H1 (cell line): ENCODE measurements at regions not wholly inside any gene's neighbourhood (a gene's known extent, or its start where the extent isn't known, plus 50 kb on each side); places are given as distances from the start of the nearest gene placed in this dataset.

ENCODE experiments used
- CTCF ChIA-PET: fragments of 300-600 bp; sonication (Branson Sonifier 250); formaldehyde crosslinking; loops from one replicate; lab custom pipeline; 2021; ENCODE audit not compliant: partially characterized antibody; lab: Charles Lee
- POLR2A ChIA-PET: fragments of 300-600 bp; sonication (Branson Sonifier 250); formaldehyde crosslinking; loops from one replicate; lab custom pipeline; 2021; ENCODE audit warnings: inconsistent platforms; ENCODE audit not compliant: partially characterized antibody; lab: Charles Lee
- DNase-seq, 2 experiments: peaks; one replicate each; pipeline versions ENCODE4 v3.0.0 to v3.0.0-alpha.2; 2010 to 2022; ENCODE audit warnings: low spot score in 2 of 2, low read depth in 1 of 2, mixed read lengths in 1 of 2
- FAIRE-seq: peaks from 2 replicates; lab custom pipeline; 2011; peaks lifted over from hg19 to GRCh38; lab: Jason Lieb, UNC
- H2AFZ ChIP-seq: 2 replicates; pipeline ENCODE4 v1.8.1; 2012; ENCODE audit warnings: low read length, inconsistent platforms
- H2AK5ac ChIP-seq: 2 replicates; pipeline ENCODE4 v1.6.1; 2013; ENCODE audit warnings: low read depth, low read length
- H2BK120ac ChIP-seq: replicated peaks from 2 replicates; pipeline ENCODE3; 2013; ENCODE audit warnings: low read depth, low read length, inconsistent platforms
- H2BK12ac ChIP-seq: 2 replicates; pipeline ENCODE4 v1.6.1; 2013; ENCODE audit warnings: low read depth, low read length
- H2BK15ac ChIP-seq: 2 replicates; pipeline ENCODE4 v1.6.1; 2013; ENCODE audit warnings: low read length
- H2BK20ac ChIP-seq: 2 replicates; pipeline ENCODE4 v1.6.1; 2013; ENCODE audit warnings: low read length
- H2BK5ac ChIP-seq: 2 replicates; pipeline ENCODE4 v1.6.1; 2013; ENCODE audit warnings: low read depth, low read length
- H3K14ac ChIP-seq: 2 replicates; pipeline ENCODE4 v1.6.1; 2013; ENCODE audit warnings: inconsistent platforms; ENCODE audit not compliant: insufficient read length
- H3K18ac ChIP-seq: 2 replicates; pipeline ENCODE4 v1.6.1; 2013; ENCODE audit warnings: low read length; ENCODE audit errors: extremely low read depth
- H3K23ac ChIP-seq: 2 replicates; pipeline ENCODE4 v1.6.1; 2013; ENCODE audit warnings: inconsistent platforms; ENCODE audit not compliant: insufficient read length
- H3K23me2 ChIP-seq: 2 replicates; pipeline ENCODE4 v1.6.1; 2013; ENCODE audit warnings: low read depth, low read length
- H3K27ac ChIP-seq: 2 replicates; pipeline ENCODE4 v1.6.1; 2011; ENCODE audit warnings: low read depth, low read length, inconsistent platforms
- H3K27me3 ChIP-seq, 4 experiments: replicated peaks in 1 of 4; 1 replicate in 1 of 4; 2 replicates in 3 of 4; pipeline versions ENCODE4 v1.6.1 to v1.8.1; 2011 to 2013; ENCODE audit warnings: low read length in 3 of 4, mild to moderate bottlenecking in 3 of 4, inconsistent platforms in 2 of 4, mixed read lengths in 2 of 4, moderate library complexity in 1 of 4; ENCODE audit not compliant: control insufficient read depth in 3 of 4, insufficient read depth in 3 of 4; ENCODE audit errors: extremely low read depth in 1 of 4
- H3K36me3 ChIP-seq, 4 experiments: 2 replicates each; pipeline versions ENCODE4 v1.6.1 to v1.8.1; 2011 to 2013; ENCODE audit warnings: mild to moderate bottlenecking in 4 of 4, low read length in 3 of 4, moderate library complexity in 2 of 4, control low read depth in 1 of 4, inconsistent platforms in 1 of 4; ENCODE audit not compliant: insufficient read depth in 4 of 4, control insufficient read depth in 2 of 4
- H3K4ac ChIP-seq: replicated peaks from 2 replicates; pipeline ENCODE3; 2013; ENCODE audit warnings: low read length, low read depth, mixed read lengths, inconsistent platforms; ENCODE audit not compliant: insufficient read length
- H3K4me1 ChIP-seq, 4 experiments: replicated peaks in 1 of 4; 1 replicate in 1 of 4; 2 replicates in 3 of 4; pipeline versions ENCODE4 v1.6.1 to v1.8.1; 2011 to 2013; ENCODE audit warnings: low read length in 3 of 4, inconsistent platforms in 2 of 4, mixed read lengths in 1 of 4; ENCODE audit not compliant: insufficient read depth in 4 of 4, control insufficient read depth in 3 of 4
- H3K4me2 ChIP-seq, 2 experiments: 2 replicates each; pipeline versions ENCODE4 v1.6.1 to v1.8.1; 2011 to 2013; ENCODE audit warnings: low read depth in 2 of 2, low read length in 2 of 2, control low read depth in 1 of 2, inconsistent platforms in 1 of 2, mild to moderate bottlenecking in 1 of 2; ENCODE audit not compliant: insufficient read depth in 1 of 2
- H3K4me3 ChIP-seq, 4 experiments: fragments of 200-600, 300-600 bp in 1 of 4; sonication (generic), shearing (Covaris generic), sonication (Bioruptor Twin) in 1 of 4; 2 replicates each; pipeline versions ENCODE4 v1.5.1 to v1.8.1; 2011 to 2016; ENCODE audit warnings: low read length in 4 of 4, low read depth in 3 of 4, control low read depth in 2 of 4, inconsistent platforms in 2 of 4, mild to moderate bottlenecking in 2 of 4, mixed read lengths in 1 of 4, moderate library complexity in 1 of 4; ENCODE audit not compliant: insufficient read depth in 2 of 4; ENCODE audit errors: extremely low read depth in 1 of 4
- H3K56ac ChIP-seq: replicated peaks from 2 replicates; pipeline ENCODE3; 2013; ENCODE audit warnings: low read depth, mild to moderate bottlenecking, mixed read lengths, low read length, inconsistent platforms; ENCODE audit not compliant: insufficient read length
- H3K79me1 ChIP-seq: 2 replicates; pipeline ENCODE4 v1.6.1; 2013; ENCODE audit warnings: low read depth, low read length, control low read depth
- H3K79me2 ChIP-seq, 2 experiments: 2 replicates each; pipeline versions ENCODE4 v1.6.1 to v1.8.1; 2012 to 2013; ENCODE audit warnings: low read length in 2 of 2, mild to moderate bottlenecking in 2 of 2, inconsistent platforms in 1 of 2; ENCODE audit not compliant: insufficient read depth in 2 of 2, control insufficient read depth in 1 of 2
- H3K9ac ChIP-seq, 4 experiments: replicated peaks in 1 of 4; 1 replicate in 1 of 4; 2 replicates in 3 of 4; pipeline versions ENCODE4 v1.6.1 to v1.8.1; 2011 to 2013; ENCODE audit warnings: low read depth in 3 of 4, low read length in 3 of 4, control low read depth in 2 of 4, mild to moderate bottlenecking in 2 of 4, moderate library complexity in 2 of 4, inconsistent platforms in 1 of 4; ENCODE audit errors: extremely low read depth in 1 of 4
- H3K9me3 ChIP-seq, 2 experiments: 2 replicates each; pipeline versions ENCODE4 v1.6.1 to v1.8.1; 2012 to 2013; ENCODE audit warnings: mild to moderate bottlenecking in 2 of 2, moderate library complexity in 2 of 2, control low read depth in 1 of 2, inconsistent platforms in 1 of 2, low read depth in 1 of 2, low read length in 1 of 2, mixed read lengths in 1 of 2; ENCODE audit not compliant: insufficient read depth in 2 of 2
- H4K20me1 ChIP-seq, 2 experiments: replicated peaks in 1 of 2; 2 replicates each; pipeline versions ENCODE3 to v1.8.1; 2011 to 2013; ENCODE audit warnings: inconsistent platforms in 2 of 2, low read length in 2 of 2, mild to moderate bottlenecking in 1 of 2; ENCODE audit not compliant: insufficient read depth in 2 of 2, control insufficient read depth in 1 of 2
- H4K5ac ChIP-seq: 2 replicates; pipeline ENCODE4 v1.6.1; 2013; ENCODE audit warnings: low read length, low read depth, mixed read lengths, inconsistent platforms; ENCODE audit not compliant: insufficient read length
- H4K8ac ChIP-seq: 2 replicates; pipeline ENCODE4 v1.8.0; 2013; ENCODE audit warnings: mild to moderate bottlenecking, moderate library complexity, low read length, inconsistent platforms; ENCODE audit not compliant: insufficient read depth; ENCODE audit errors: extremely low read depth
- H4K91ac ChIP-seq: replicated peaks from 2 replicates; pipeline ENCODE3; 2013; ENCODE audit warnings: low read length, mixed read lengths, inconsistent platforms; ENCODE audit not compliant: insufficient read length
- BACH1 ChIP-seq: IDR thresholded peaks from 2 replicates; pipeline ENCODE4 v1.6.1; 2012; ENCODE audit warnings: low read length, improper control_type of control experiment
- BCL11A ChIP-seq, 2 experiments: IDR thresholded peaks; one replicate each; pipeline ENCODE4 v1.6.1; 2011; ENCODE audit warnings: low read depth in 2 of 2, low read length in 2 of 2, mild to moderate bottlenecking in 2 of 2
- CEBPB ChIP-seq: IDR thresholded peaks from 2 replicates; pipeline ENCODE4 v1.6.1; 2012; ENCODE audit warnings: low read depth, low read length
- GABPA ChIP-seq: IDR thresholded peaks from 2 replicates; pipeline ENCODE4 v1.6.1; 2011; ENCODE audit warnings: mild to moderate bottlenecking, low read length, moderate library complexity, borderline replicate concordance; ENCODE audit not compliant: insufficient read depth
- KDM1A ChIP-seq: fragments of 200-600, 300-600 bp; sonication (generic); IDR thresholded peaks from 2 replicates; pipeline ENCODE4 v1.7.1; 2016; ENCODE audit warnings: mild to moderate bottlenecking, low read length, borderline replicate concordance
- KDM4A ChIP-seq: IDR thresholded peaks from one replicate; pipeline ENCODE4 v1.7.1; 2012; ENCODE audit warnings: low read depth, mild to moderate bottlenecking, moderate library complexity, low read length, inconsistent platforms; ENCODE audit not compliant: severe bottlenecking
- SIRT6 ChIP-seq: IDR thresholded peaks from one replicate; pipeline ENCODE4 v1.7.1; 2012; ENCODE audit warnings: low read length, inconsistent platforms
- SUZ12 ChIP-seq: fragments of 200-600 bp; sonication (generic); IDR thresholded peaks from 2 replicates; pipeline ENCODE4 v1.6.1; 2012; ENCODE audit warnings: mild to moderate bottlenecking, inconsistent platforms, low read length, moderate library complexity, mixed read lengths
- TAF1 ChIP-seq: IDR thresholded peaks from 2 replicates; pipeline ENCODE4 v1.6.1; 2011; ENCODE audit warnings: mild to moderate bottlenecking, low read depth, low read length
- TAF7 ChIP-seq: optimal IDR thresholded peaks from 2 replicates; pipeline ENCODE3; 2011; ENCODE audit warnings: low read depth, mild to moderate bottlenecking, inconsistent platforms, low read length, moderate library complexity, borderline replicate concordance
- TBP ChIP-seq: IDR thresholded peaks from 2 replicates; pipeline ENCODE4 v1.6.1; 2011; ENCODE audit warnings: low read depth, low read length, improper control_type of control experiment
- TCF12 ChIP-seq: IDR thresholded peaks from 2 replicates; pipeline ENCODE4 v1.6.1; 2011; ENCODE audit warnings: low read depth, mild to moderate bottlenecking, low read length
- WGBS, 2 experiments: shearing (Covaris generic) in 1 of 2; methylation state at CpG; one replicate each; pipeline versions ENCODE4 v1.1.6 to v1.1.7; 2013 to 2015; ENCODE audit warnings: low lambda C conversion rate in 2 of 2, mixed read lengths in 2 of 2, inconsistent platforms in 1 of 2, low coverage in 1 of 2, missing lambda C conversion rate in 1 of 2; ENCODE audit not compliant: insufficient replicate concordance in 2 of 2, insufficient coverage in 1 of 2, insufficient read length in 1 of 2; ENCODE audit errors: extremely low coverage in 1 of 2, missing lambda C conversion rate in 1 of 2; 5-methylcytosine and 5-hydroxymethylcytosine counted together

- no peaks in the 10 kb centered on the region for H3K36me3 ChIP-seq
- H3K4me1 ChIP-seq: peaks cover 0 to 2% (median 0%) of the 10 kb centered on the region in 4 experiments; a peak in 1 of 7 replicates
- no peak overlapping the region for H3K4me2 ChIP-seq
- no peak overlapping the region for H2BK15ac ChIP-seq
- H3K9ac ChIP-seq: no peak overlapping the region
- no peak overlapping the region for H2BK20ac ChIP-seq
- no peak overlapping the region for H2BK5ac ChIP-seq
- FAIRE-seq (no peak), DNase-seq (no peak)
- H3K9me3 ChIP-seq: no peaks in the 10 kb centered on the region
- no peak overlapping the region for H3K23ac ChIP-seq
- H3K14ac ChIP-seq: no peak overlapping the region
- no peak overlapping the region for H3K56ac ChIP-seq
- H3K4ac ChIP-seq: no peak overlapping the region
- TF ChIP-seq BACH1: no peak
- TF ChIP-seq TCF12: no peak
- TF ChIP-seq GABPA: no peak
- no peak for TF ChIP-seq TBP
- no peak for TF ChIP-seq KDM1A
- TF ChIP-seq KDM4A: no peak
- TF ChIP-seq SUZ12: no peak
- no peak for TF ChIP-seq BCL11A (IDR thresholded peaks at IDR 0.05; ENCODE audit: low read depth in 2 of 2, low read length in 2 of 2)
- TF ChIP-seq SIRT6: no peak
- TF ChIP-seq TAF7: no peak
- no peak for TF ChIP-seq TAF1
- no peak for TF ChIP-seq CEBPB
- H2BK120ac ChIP-seq: no peak overlapping the region
- H2AK5ac ChIP-seq: no peak overlapping the region
- H4K91ac ChIP-seq: no peak overlapping the region
- no peak overlapping the region for H3K27ac ChIP-seq
- WGBS, 2 experiments: 78% methylated on average over 5 of the region's 5 CpGs; no CpG with 5 or more reads in 1 of the 2 experiments
- no peak overlapping the region for H3K4me3 ChIP-seq
- ChIA-PET POLR2A (no interaction called here), CTCF (no interaction called here)
- no peaks in the 10 kb centered on the region; a peak in 1 of 7 replicates for H3K27me3 ChIP-seq
- H4K5ac ChIP-seq: no peak overlapping the region
- H3K23me2 ChIP-seq: no peaks in the 10 kb centered on the region
- H3K79me2 ChIP-seq: no peaks in the 10 kb centered on the region
- H4K20me1 ChIP-seq: no peaks in the 10 kb centered on the region
- no peak overlapping the region for H4K8ac ChIP-seq
- no peak overlapping the region for H3K18ac ChIP-seq
- H2BK12ac ChIP-seq: no peak overlapping the region
- H2AFZ ChIP-seq: no peak overlapping the region
- H3K79me1 ChIP-seq: no peaks in the 10 kb centered on the region
These were observed 87.8 kb downstream of the SLC2A10 start for GRCh38 chr20:46797206-46797605.
